Loucy (cell line): ENCODE measurements at regions not wholly inside any gene's neighbourhood (a gene's known extent, or its start where the extent isn't known, plus 50 kb on each side); places are given as distances from the start of the nearest gene placed in this dataset.
A peak's percentile ranks its signal among the peaks of the same experiment; 100 is the strongest.

Experiments used
- H2AFZ ChIP-seq: fragments of 200-600 bp; sonication (generic); 2 replicates; pipeline ENCODE4 v1.6.0; 2016; ENCODE audit warnings: antibody characterized with exemption, mild to moderate bottlenecking, low read length, moderate library complexity
- H3F3A ChIP-seq: fragments of 200-600 bp; 2 replicates; pipeline ENCODE4 v1.6.0; 2016; ENCODE audit warnings: antibody characterized with exemption, low read depth, mild to moderate bottlenecking
- H3K27me3 ChIP-seq: fragments of 200-600 bp; sonication (generic); 2 replicates; pipeline ENCODE4 v1.6.1; 2014; ENCODE audit warnings: low read length, mild to moderate bottlenecking; ENCODE audit not compliant: insufficient read depth, poor library complexity, severe bottlenecking
- H3K36me3 ChIP-seq: fragments of 200-600 bp; sonication (generic); 2 replicates; pipeline ENCODE4 v1.6.1; 2016; ENCODE audit warnings: low read length; ENCODE audit not compliant: insufficient read depth
- H3K4me1 ChIP-seq: fragments of 200-600 bp; sonication (generic); 2 replicates; pipeline ENCODE4 v1.5.1; 2014; ENCODE audit warnings: low read length, mild to moderate bottlenecking; ENCODE audit not compliant: insufficient read depth, poor library complexity, severe bottlenecking
- H3K4me2 ChIP-seq: fragments of 200-600 bp; sonication (generic); 2 replicates; pipeline ENCODE4 v1.6.0; 2014; ENCODE audit warnings: antibody characterized with exemption, low read length, low read depth, mild to moderate bottlenecking; ENCODE audit not compliant: poor library complexity, severe bottlenecking
- H3K4me3 ChIP-seq: fragments of 200-600 bp; sonication (generic); 2 replicates; pipeline ENCODE4 v1.5.1; 2014; ENCODE audit warnings: low read length, mild to moderate bottlenecking, mixed read lengths; ENCODE audit not compliant: poor library complexity, severe bottlenecking
- H3K79me2 ChIP-seq: fragments of 200-600 bp; sonication (generic); 2 replicates; pipeline ENCODE4 v1.6.1; 2014; ENCODE audit warnings: low read length; ENCODE audit not compliant: insufficient read depth
- H3K9ac ChIP-seq: fragments of 200-600 bp; sonication (generic); 2 replicates; pipeline ENCODE4 v1.6.0; 2014; ENCODE audit warnings: mild to moderate bottlenecking, low read depth, low read length, moderate library complexity; ENCODE audit not compliant: poor library complexity, severe bottlenecking
- H3K9me2 ChIP-seq: fragments of 200-600 bp; sonication (generic); replicated peaks from 2 replicates; pipeline ENCODE4 v1.6.1; 2016; ENCODE audit warnings: low read depth, low read length, mixed read lengths
- H3K9me3 ChIP-seq: fragments of 200-600 bp; sonication (generic); 2 replicates; pipeline ENCODE4 v1.6.1; 2014; ENCODE audit warnings: mild to moderate bottlenecking, antibody characterized with exemption, low read length, low read depth; ENCODE audit not compliant: insufficient read depth
- H4K20me1 ChIP-seq: fragments of 200-600 bp; sonication (generic); 2 replicates; pipeline ENCODE4 v1.6.0; 2014; ENCODE audit warnings: antibody characterized with exemption, low read length, mild to moderate bottlenecking; ENCODE audit not compliant: insufficient read depth, poor library complexity, severe bottlenecking
- EZH2phosphoT487 ChIP-seq: fragments of 200-600 bp; IDR thresholded peaks from 2 replicates; pipeline ENCODE4 v1.6.1; 2018; ENCODE audit warnings: antibody characterized with exemption, mild to moderate bottlenecking, moderate library complexity, borderline replicate concordance
- TF ChIP-seq, protein P1 (sequence below): fragments of 200-600 bp; sonication (generic); conservative IDR thresholded peaks from 2 replicates; pipeline ENCODE4 v1.5.1; 2014; ENCODE audit warnings: mild to moderate bottlenecking, antibody characterized with exemption, low read length

DNA sequence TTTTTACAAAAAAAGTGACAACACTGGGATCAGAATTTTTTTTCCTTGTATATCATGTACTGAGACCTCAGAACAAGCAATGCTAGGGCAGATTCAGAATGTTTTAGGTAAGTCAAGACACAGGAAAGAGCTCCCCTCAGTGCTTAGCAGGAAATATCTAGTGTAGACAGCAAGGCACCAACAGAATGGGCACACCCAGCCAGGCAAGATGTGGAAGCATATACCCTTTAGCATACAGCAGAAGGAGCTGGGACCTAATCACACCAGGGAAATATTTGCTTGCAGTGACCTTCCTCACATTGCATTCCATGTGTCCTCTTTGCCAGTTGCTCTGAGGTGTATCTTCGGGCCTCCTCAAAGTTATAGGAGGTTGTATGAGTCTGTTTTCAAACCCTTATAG, 497.6 kb upstream of the LRRN3 start:
- no peak overlapping the region for H2AFZ ChIP-seq
- H3K27me3 ChIP-seq = no peaks in the 10 kb centered on the region
- no peaks in the 10 kb centered on the region for H3K79me2 ChIP-seq
- no peak overlapping the region for H3K4me2 ChIP-seq
- no peak overlapping the region for H3K9ac ChIP-seq
- TF ChIP-seq EZH2phosphoT487 = no peak
- TF ChIP-seq, protein P1, sequence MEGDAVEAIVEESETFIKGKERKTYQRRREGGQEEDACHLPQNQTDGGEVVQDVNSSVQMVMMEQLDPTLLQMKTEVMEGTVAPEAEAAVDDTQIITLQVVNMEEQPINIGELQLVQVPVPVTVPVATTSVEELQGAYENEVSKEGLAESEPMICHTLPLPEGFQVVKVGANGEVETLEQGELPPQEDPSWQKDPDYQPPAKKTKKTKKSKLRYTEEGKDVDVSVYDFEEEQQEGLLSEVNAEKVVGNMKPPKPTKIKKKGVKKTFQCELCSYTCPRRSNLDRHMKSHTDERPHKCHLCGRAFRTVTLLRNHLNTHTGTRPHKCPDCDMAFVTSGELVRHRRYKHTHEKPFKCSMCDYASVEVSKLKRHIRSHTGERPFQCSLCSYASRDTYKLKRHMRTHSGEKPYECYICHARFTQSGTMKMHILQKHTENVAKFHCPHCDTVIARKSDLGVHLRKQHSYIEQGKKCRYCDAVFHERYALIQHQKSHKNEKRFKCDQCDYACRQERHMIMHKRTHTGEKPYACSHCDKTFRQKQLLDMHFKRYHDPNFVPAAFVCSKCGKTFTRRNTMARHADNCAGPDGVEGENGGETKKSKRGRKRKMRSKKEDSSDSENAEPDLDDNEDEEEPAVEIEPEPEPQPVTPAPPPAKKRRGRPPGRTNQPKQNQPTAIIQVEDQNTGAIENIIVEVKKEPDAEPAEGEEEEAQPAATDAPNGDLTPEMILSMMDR = no peak
- no peak overlapping the region for H3K4me3 ChIP-seq
- H4K20me1 ChIP-seq = no peaks in the 10 kb centered on the region
- no peaks in the 10 kb centered on the region for H3K4me1 ChIP-seq
- no peaks in the 10 kb centered on the region for H3K9me2 ChIP-seq
- no peaks in the 10 kb centered on the region for H3K9me3 ChIP-seq
- H3F3A ChIP-seq = no peaks in the 10 kb centered on the region
- H3K36me3 ChIP-seq = no peaks in the 10 kb centered on the region

DNA sequence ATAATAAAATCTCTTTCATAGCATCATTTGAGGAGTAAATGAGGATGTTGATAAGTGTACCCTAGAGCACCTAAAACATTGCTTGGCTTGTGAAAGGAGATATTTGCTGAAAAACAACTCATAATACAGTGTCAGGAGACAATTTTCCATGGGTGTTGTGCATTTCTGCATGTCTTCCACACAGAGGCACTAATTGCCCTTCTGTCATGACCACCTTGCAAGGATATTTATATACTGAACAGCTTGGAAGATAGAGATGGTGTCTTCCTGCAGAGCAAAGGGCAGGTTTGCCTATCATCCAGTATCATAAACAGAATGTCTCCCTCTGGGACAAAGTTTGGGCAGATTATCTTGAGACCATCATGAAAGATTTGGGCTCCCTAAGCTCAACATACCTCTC, 495.2 kb upstream of the LRRN3 start:
- Histone ChIP-seq H3K4me2 (no peak overlapping the region), H3K9me2 (no peaks in the 10 kb centered on the region), H3K36me3 (no peaks in the 10 kb centered on the region), H3K79me2 (no peaks in the 10 kb centered on the region), H4K20me1 (no peaks in the 10 kb centered on the region), H3K4me1 (no peaks in the 10 kb centered on the region), H2AFZ (no peak overlapping the region), H3K4me3 (no peak overlapping the region), H3K9ac (no peak overlapping the region), H3K9me3 (no peaks in the 10 kb centered on the region), H3F3A (no peaks in the 10 kb centered on the region), H3K27me3 (no peaks in the 10 kb centered on the region)
- TF ChIP-seq EZH2phosphoT487 = no peak
- TF ChIP-seq, protein P1 = peak; percentile 54

DNA sequence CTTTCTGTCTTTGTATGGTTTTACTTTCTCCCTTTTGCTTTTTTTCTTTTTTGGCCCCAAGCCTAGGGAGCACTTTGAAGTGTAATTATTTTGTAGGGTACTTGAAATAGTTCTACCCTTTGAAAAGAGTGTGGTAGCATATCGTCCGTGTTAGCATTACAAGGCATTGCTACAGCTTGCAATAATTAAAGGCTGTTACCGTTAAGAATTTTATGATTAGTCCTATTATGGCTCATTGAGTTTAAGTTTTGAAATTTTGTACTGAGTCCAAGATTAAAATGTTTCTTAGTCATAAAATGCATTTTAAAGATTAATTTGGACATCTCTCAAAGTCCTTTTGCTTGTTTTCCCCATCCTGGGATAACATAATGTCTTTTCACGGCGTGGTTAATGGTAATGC, 490.0 kb upstream of the LRRN3 start:
- Histone ChIP-seq H3K9me3 (no peaks in the 10 kb centered on the region), H3K4me3 (no peak overlapping the region), H3K36me3 (no peaks in the 10 kb centered on the region), H3K27me3 (no peaks in the 10 kb centered on the region), H4K20me1 (no peaks in the 10 kb centered on the region), H3K79me2 (no peaks in the 10 kb centered on the region), H3K9ac (no peak overlapping the region), H2AFZ (no peak overlapping the region), H3K9me2 (no peaks in the 10 kb centered on the region), H3K4me1 (no peaks in the 10 kb centered on the region), H3K4me2 (no peak overlapping the region), H3F3A (no peaks in the 10 kb centered on the region)
- TF ChIP-seq, protein P1 = no peak
- TF ChIP-seq EZH2phosphoT487 = no peak
